Ureter (tissue), 1 donor: ENCODE measurements at regions not wholly inside any gene's neighbourhood (a gene's known extent, or its start where the extent isn't known, plus 50 kb on each side); places are given as distances from the start of the nearest gene placed in this dataset.

ENCODE experiments used
- DNase-seq: peaks from one replicate; pipeline ENCODE4 v3.0.0-alpha.2; 2020; ENCODE audit warnings: low spot score
- donor health status: DM: yes; HTN: yes; CAD: no.

- no peak for DNase-seq
Observed at GRCh38 chr7:79714081-79714480, 260.6 kb upstream of the MAGI2 start.

GRCh38 chr7:79713276-79713675 lies 259.8 kb upstream of the MAGI2 start:
- DNase-seq = no peak

GRCh38 chr7:79711660-79712059 lies 258.2 kb upstream of the MAGI2 start:
- DNase-seq = no peak

DNA sequence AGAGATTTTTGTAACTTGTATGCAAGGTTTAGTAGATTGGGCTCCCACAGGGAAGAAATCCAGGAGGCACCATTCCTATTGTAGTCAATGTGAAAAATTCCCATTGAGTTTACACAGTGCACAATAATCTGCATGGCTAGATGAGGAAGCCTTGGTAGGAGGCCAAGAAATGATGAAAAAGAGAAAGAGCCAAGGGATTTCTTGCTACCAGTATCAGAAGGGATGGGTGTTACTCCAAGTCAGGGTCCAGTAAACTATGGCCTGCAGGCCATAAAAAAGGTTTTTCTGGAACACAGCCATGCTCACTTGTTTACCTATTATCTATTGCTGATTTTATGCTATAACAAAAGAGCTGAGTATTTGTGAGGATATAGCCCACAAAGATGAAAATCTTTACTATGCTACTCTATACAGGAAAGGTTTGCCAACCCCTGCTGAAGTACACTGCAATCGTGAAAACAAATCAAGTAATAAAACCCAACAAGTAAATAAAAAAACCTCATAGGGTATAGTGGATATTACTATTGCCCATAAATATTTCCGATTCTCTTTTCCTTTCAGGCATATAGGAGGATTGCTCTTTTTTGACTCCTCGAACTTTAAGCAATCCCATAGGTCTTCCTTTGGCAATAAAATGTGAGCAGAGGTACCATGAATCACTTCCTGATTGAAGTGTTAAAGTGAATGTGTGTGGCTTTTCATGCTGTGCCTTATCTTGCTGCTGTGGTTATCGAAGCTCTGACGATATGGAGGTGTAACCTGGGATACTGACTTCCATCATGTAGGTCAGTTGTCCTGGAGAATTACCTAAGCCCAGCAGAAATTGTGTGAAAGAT lies 256.3 kb upstream of the MAGI2 start:
- DNase-seq = no peak

DNA sequence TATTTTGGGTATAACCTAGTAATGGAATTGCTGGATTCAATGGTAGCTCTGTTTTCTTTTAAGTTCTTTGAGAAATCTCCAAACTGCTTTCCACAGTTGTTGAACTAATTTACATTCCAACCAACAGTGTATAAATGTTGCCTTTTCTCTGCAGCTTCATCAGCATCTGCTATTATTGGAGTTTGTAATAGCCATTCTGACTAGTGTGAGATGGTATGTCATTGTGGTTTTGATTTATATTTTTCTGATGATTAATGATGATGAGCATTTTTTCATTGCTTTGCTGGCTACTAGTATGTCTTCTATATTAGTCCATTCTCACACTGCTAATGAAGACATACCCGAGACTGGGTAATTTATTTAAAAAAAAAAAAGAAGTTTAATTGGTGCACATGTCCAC lies 248.6 kb upstream of the MAGI2 start:
- no peak for DNase-seq

DNA sequence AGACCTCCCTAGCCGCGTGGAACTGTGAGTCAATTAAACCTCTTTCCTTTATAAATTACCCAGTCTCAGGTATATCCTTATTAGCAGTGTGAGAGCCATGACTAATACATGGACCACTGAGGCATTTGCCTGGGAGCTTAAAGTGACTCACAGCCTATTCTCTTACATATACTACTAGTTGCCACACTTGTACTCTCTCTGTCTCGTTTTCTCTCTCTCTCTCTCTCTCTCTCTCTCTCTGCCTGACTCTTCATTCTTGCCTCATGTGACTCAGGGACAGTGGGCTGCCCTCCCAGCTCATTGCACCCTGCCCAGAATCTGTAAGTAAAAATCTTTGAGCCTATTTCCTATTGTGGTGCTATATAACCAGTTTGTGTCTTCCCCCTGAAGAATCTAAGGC lies 238.5 kb upstream of the MAGI2 start:
- DNase-seq = no peak

GRCh38 chr7:79691074-79691473 lies 237.6 kb upstream of the MAGI2 start:
- DNase-seq = no peak

- DNase-seq = no peak
Observed at GRCh38 chr7:79684384-79684783, 230.9 kb upstream of the MAGI2 start.

- DNase-seq = no peak
Observed at GRCh38 chr7:79683916-79684315, 230.4 kb upstream of the MAGI2 start.

GRCh38 chr7:79683185-79683890 lies 229.9 kb upstream of the MAGI2 start:
- DNase-seq = no peak

- DNase-seq = no peak
Observed at GRCh38 chr7:79681454-79681853, 228.0 kb upstream of the MAGI2 start.

DNA sequence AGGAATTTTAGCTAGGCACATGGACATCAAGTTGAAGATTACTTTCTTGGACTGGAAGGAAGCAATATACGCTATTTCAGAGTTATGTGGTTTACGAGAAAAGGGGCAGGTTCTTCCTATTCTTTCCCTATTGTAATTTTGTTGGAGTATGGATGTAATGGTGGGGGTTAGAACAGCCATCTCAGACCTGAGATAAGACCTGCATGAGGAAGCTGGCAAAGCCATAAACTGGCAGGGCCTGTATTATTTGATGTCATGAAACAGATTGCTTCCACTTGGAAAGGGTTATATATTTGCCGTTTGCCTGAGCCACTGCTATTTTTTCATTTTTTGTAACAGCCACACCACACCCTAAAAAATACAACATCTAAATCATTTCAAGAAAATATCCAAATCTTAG lies 220.5 kb upstream of the MAGI2 start:
- no peak for DNase-seq

GRCh38 chr7:79673421-79673820 lies 220.0 kb upstream of the MAGI2 start:
- no peak for DNase-seq

DNA sequence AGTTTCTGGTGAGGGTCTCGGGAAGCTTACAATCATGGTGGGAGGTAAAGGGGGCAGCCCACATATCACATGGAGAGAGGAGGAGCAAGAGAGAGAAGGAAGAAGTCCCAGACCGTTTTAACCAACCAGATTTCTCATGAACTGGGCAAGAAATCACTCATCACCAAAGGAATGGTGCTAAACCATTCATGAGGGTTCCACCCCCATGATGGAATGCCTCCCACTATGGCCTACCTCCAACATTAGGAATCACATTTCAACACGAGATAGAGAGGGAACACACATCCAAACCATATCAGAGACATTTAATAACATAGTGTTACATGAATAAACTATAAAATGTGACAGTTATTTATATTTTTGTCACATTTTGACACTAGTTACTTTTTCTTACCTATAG lies 214.8 kb upstream of the MAGI2 start:
- DNase-seq = no peak

DNA sequence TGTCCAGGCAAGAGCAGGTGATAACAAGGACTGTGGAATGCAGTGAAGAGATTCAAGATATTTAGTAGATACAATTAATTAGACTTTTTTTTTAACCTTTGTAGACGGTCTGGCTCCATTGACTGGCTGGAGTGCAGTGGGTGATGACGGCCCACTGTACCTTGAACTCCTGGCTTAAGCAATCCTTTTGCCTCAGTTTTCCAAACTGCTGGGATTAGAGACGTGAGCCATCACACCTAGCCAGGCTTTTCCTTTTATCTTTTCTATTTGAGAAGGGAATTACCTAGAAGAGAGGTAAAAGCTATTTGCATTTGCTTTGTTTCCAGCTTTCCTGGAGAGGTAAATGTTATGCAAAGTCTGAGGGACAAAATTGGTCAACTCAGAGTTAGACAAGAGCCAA lies 213.0 kb upstream of the MAGI2 start:
- DNase-seq = no peak

- DNase-seq = no peak
Observed at GRCh38 chr7:79664884-79665676, 211.6 kb upstream of the MAGI2 start.

DNA sequence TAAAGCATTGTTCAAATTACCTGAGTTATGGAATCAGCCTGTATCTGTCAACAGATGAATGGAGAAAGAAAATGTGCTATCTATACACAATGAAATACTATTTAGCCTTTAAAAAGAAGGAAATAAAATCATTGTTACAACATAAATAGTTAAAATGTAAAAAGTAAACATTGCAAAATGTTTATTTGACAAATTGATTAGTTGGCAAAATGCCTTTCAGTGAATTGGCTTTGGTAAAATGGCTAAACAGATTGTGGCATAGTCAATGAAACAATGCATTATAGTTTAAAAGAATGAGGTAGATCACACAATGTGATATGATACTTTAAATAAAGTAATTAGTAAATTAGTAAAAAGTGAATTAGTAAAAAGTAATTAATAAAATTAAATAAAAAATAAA lies 204.8 kb upstream of the MAGI2 start:
- no peak for DNase-seq

DNA sequence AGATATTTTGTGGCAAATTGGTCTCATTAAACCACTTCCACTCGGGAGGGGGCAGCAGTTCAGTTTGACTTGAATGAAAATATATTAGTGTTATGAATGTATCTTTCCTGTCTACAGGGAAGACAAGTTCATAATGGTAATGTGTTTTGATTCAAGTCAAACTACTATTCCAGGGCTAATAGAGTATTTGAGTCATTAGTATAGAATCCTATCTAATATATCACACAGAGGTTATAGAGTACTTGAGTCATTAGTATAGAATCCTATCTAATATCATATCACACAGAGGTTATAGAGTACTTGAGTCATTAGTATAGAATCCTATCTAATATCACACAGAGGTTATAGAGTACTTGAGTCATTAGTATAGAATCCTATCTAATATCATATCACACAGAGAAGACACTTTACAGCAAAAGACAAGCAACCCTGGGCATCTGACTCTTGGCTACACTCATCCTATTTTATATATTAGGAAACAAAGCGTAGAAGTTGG lies 199.7 kb upstream of the MAGI2 start:
- no peak for DNase-seq

DNA sequence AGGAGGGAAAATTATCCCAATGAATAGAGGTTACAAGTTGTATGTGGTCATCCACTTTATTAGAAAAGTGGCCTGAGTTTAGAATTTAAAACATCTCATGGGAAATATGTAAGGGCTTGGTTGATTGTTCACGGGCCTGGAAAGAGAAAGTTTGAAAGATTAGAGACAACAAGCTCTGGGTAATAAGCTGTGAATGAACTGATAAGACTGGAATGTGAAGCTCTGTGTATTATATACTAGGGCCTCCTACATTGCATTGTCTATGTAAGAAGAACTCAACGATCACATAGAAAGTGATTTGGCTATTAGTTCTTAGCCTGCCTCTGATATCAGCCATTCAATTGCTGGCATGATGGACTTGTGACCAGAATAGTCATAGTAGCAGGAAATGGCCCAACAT lies 199.2 kb upstream of the MAGI2 start:
- DNase-seq = no peak

- DNase-seq = no peak
Observed at GRCh38 chr7:79647711-79648110, 194.2 kb upstream of the MAGI2 start.

DNA sequence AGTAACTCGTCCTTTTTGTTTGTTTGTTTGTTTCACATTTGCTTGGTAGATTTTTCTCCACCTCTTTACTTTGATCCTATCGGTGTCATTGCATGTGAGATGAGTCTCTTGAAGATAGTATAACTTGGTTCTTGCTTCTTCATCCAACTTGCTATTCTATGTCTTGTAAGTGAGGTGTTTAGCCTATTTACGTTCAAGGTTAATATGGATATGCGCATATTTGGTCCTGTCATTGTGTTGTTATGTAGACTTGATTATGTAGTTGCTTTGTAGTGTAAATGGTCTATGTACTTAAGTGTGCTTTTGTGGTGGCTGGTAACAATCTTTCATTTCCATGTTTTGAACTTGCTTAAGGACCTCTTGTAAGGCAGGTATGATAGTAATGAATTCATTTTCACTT lies 192.8 kb upstream of the MAGI2 start:
- no peak for DNase-seq

DNA sequence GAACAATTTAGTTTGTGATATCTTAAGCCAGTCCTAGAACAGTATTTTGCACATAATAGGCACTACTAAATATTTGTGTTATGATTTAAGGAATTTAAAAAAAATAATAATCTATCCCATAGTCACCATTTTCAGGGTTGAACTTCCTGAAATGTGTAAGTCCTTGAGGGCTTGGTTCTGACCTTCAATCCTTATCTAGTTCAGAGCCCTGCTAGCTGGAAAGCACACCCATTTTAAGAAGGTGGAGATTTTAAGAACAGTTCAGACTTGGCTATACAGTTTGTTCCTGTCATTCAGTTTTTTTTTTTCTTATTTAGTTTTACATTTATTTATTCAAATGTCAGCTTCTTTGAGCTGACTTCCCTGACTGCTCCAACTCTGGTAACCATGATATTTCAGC lies 183.4 kb upstream of the MAGI2 start:
- DNase-seq = no peak
